DMS153 treated with DMSO at 0.1 percent for 48 hours (cell line): ENCODE measurements at regions not wholly inside any gene's neighbourhood (a gene's known extent, or its start where the extent isn't known, plus 50 kb on each side); places are given as distances from the start of the nearest gene placed in this dataset.
"Not testable (repeated sequence)": the region's sequence is repeated elsewhere in the genome, so short reads cannot be mapped to it uniquely, and the experiment has no call there.

Source experiments
- DNase-seq: peaks from one replicate; lab custom pipeline; 2025; ENCODE audit not compliant: unreplicated experiment; lab: John Stamatoyannopoulos, UW

GRCh38 chr3:190990898-190991297 lies 128.4 kb upstream of the GMNC start:
- no peak for DNase-seq

- DNase-seq: no peak
Measured at GRCh38 chr3:190989218-190989617, 126.7 kb upstream of the GMNC start.

GRCh38 chr3:190988102-190988501 lies 125.6 kb upstream of the GMNC start:
- DNase-seq: no peak

GRCh38 chr3:190984502-190985244 lies 122.2 kb upstream of the GMNC start:
- DNase-seq: no peak

GRCh38 chr3:190983875-190984274 lies 121.4 kb upstream of the GMNC start:
- DNase-seq: no peak

- DNase-seq: no peak
Measured at GRCh38 chr3:190973771-190974170, 111.3 kb upstream of the GMNC start.

GRCh38 chr3:190972840-190973270 lies 110.4 kb upstream of the GMNC start:
- DNase-seq: no peak

GRCh38 chr3:190972196-190972595 lies 109.7 kb upstream of the GMNC start:
- DNase-seq: no peak

- DNase-seq: no peak
Measured at GRCh38 chr3:190970560-190970959, 108.1 kb upstream of the GMNC start.

- no peak for DNase-seq
Measured at GRCh38 chr3:190968616-190969015, 106.1 kb upstream of the GMNC start.

- DNase-seq: not testable (repeated sequence)
Measured at GRCh38 chr3:190964931-190965330, 102.4 kb upstream of the GMNC start.

GRCh38 chr3:190959077-190959476 lies 96.6 kb upstream of the GMNC start:
- no peak for DNase-seq

- no peak for DNase-seq
Measured at GRCh38 chr3:190941694-190942260, 79.3 kb upstream of the GMNC start.

- DNase-seq: not testable (repeated sequence)
Measured at GRCh38 chr3:190934616-190935015, 72.1 kb upstream of the GMNC start.

GRCh38 chr3:190926619-190927018 lies 64.1 kb upstream of the GMNC start:
- no peak for DNase-seq

GRCh38 chr3:190912736-190913135 lies 50.2 kb upstream of the GMNC start:
- peak; percentile 4 for DNase-seq
